NCI-H526 treated with DMSO at 0.1 percent for 48 hours (cell line): ENCODE measurements at regions not wholly inside any gene's neighbourhood (a gene's known extent, or its start where the extent isn't known, plus 50 kb on each side); places are given as distances from the start of the nearest gene placed in this dataset.
"Not testable (repeated sequence)": the region's sequence is repeated elsewhere in the genome, so short reads cannot be mapped to it uniquely, and the experiment has no call there.

Source experiments
- DNase-seq: peaks from one replicate; lab custom pipeline; 2025; lab: John Stamatoyannopoulos, UW

DNA sequence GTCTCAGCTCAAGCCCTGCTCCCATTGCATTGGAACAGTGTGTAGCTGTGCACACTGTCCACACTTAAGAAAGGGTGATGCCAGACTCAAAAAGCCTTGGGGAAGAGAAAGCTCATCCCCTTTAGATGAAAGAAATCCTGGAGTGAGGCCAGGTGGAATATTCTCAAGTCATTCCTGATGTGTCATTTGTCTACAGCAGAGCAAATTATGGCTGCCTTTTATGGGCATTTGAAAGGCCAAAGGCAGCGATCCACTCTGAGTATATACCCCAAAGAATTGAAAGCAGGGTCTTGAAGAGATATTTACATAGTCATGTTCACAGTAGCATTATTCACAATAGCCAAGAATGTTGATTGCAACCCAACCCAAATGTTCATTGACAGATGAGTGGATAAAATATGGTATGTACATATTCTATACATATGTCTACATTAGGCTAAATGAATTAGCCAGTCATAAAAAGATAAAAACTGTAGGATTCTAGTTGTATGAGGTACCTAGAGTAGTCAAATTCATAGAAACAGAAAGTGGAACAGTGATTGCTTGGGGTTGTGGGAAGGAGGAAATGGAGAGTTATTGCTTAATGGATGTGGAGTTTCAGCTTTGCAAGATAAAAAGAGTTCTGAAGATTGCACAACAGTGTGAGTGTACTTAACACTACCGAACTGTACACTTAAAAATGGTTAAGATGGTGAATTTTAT lies 214.9 kb downstream of the KCNRG start:
- DNase-seq = no peak

DNA sequence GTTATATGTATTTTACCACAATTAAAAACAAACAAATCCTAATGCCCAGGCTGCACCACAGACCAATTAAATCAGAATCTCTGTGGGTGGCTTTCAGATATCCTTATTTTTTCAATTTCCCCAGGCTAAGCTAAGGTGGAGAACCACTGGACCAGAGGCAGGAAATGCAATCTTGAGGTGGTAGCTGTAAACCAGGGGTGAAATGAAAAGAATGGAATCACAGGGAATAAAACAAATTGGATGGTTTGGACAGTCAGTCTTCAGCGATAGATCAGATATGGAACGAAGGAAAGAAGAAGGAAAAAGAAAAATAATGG lies 215.4 kb downstream of the KCNRG start:
- DNase-seq = no peak

DNA sequence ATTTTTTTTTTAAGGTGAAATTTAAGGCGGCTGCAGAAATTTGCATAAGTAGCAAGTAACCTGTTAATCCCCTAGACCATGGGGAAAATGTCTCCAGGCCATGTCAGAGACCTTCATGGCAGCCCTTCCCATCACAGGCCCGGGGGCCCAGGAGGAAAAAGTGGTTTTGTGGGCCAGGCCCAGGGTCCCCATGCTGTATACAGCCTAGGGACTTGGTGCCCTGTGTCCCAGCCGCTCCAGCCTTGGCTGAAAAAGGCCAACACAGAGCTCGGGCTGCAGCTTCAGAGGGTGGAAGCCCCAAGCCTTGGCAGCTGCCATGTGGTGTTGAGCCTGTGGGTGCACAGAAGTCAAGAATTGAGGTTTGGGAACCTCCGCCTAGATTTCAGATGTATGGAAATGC lies 218.3 kb downstream of the KCNRG start:
- DNase-seq = not testable (repeated sequence)

DNA sequence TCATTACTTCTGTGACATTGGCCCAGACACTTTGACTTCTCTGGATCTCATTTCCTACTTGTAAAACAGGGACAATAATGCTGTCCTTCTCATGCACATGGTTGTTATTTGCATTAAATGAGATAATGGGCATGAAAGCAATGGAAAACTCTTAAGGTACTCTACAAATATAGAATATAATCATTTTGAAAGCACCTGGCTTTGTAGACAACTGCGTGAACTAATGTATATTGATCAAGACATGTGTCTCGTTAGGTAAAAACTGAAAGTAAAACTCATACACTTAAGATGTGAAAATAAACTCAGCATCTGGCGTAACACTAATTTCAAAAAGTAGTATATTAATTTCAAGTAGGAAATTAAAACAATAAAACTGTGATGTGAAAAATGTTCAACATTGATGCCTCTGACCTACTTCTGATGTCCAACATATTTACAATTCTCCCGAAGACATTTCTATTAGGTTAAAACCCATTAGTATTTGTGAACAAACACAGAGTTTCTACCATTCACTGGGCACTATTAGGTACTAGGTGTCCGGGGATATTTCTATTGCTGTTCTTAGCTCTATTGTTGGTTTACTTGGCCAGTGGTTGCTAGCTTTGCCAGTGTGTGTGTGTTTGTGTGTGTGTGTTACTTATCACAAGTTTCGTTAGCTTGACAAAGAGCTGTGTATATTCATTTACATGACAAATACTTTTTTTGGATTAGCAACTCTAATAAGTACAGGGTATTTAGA lies 220.5 kb downstream of the KCNRG start:
- no peak for DNase-seq

DNA sequence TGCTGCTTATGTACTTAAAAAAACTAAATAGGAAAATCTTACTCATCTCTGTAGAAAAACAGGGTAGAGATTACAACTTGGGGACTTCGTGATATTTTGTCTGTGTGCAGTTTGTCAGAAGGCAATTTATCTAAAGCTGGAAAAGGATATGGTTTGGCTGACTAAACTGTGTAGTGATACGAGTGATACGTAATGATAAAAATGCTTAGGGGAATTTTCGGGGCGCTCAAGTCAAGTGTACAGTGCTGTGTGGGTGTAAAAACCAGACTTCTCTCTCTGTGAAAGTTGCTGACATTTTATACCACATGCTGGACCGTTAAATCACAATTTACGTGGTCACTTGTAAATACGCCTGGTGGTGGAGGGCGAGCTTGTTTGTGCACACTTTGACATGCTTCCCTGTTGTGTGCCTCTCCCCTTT lies 221.7 kb downstream of the KCNRG start:
- no peak for DNase-seq

DNA sequence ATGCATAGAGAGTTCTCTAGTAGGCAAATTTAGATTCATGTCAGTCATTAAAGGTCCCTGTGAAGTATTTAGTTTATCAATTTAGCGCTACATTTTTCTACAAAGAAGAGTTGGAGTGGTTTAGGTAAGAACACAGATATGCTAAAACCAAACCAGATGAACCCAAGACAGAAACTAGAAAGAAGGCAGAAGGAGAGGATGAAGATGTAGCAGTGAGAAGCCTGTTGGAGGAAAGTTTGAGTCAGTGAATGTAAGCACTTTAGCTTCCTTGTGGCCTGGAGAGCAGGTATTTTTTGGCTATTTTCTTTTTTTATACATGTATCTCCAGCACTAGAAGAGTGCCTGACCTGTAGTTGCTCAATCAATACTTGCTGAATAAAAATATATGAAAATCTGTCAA lies 223.7 kb downstream of the KCNRG start:
- no peak for DNase-seq

DNA sequence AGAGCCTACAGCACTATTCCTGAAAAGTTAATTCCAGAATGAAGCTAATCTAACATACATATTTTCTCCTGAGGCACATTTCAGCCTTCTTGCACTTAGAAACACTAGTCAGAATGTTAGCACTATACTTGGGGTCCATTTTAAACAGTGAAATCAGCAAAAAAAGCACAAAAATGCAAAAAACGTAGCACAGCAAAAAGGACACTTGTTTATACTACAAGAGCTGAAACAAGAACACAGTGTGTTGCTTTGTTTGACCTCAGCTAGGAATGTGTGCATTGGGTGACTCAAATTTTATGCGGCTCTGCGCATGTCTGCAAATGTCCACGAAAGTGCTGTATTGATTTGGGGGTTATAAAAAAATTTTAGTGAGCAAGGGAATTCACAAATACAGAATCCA lies 226.2 kb downstream of the KCNRG start:
- no peak for DNase-seq

DNA sequence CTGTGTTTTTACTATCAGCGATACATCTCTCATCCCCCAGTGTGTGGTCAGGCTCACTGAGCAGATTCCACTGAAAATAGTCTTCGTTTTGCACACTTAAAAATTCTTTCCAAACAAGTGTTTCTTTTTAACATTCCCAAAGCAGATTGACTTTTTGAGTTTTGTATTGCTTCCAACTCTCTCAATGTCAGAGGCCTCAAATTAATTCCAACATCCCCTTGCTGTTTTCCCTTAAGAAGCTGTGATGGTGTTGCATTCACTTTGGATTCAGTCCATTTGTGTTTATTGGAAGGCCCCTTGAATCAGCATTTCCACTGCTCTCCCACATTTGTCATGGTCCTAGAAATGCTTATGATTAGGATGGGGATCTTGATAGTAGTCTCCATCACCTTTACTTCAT lies 228.7 kb downstream of the KCNRG start:
- DNase-seq = no peak

DNA sequence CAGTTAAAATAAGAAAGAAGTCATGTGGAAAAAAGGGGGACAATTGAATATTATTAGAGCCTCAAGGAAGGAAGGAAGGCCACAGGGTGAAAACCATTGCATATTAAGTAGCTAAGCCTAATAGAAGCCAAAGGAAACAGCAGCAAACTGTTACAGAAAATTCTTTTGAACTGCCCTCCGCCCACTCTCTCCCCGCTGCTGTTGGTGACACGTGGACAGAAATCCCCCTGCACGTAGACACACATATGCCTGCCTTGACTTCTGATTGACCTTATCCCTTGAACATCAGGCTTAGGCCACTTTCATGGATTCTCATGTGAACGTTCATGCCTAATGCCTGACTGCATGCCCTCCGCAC lies 229.1 kb downstream of the KCNRG start:
- no peak for DNase-seq

DNA sequence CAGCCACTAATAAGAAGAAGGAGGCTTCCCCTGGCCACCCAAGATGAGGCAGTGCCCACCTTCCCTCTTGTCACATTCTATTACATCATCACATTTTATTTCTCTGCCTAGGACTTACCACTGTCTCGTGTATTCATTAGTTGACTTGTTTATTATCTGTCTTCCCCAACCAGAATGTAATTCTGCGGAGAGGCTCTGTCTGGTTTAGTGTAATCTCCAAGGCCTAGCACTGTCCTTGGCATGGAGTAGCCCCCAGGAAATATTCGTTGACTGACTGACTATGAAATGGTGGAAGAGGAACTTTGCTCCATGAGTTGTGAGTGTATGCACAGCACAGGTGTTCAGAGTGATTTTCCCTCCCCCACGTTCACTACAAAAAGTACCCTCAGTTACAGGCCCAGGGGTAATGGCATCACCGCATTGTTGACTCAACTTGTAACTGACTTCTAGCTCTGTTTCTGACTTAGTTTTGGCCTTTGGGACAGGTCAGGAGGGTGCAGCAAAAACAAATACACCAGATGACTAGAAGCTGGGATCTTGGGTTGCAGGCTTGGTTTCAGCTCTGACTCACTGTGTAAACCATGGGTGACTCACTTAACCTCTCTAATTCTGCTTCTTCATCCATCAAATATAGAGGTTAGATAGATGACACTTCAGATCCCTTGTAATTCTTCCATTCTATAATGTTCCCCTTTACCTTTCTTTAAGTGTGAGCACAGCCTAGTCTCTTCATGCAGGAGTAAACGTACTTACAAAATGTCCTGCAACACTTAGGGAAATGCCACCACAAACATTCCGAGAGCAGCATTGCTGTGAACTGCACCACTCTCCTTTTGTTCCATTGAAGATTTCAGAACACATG lies 229.7 kb downstream of the KCNRG start:
- no peak for DNase-seq

DNA sequence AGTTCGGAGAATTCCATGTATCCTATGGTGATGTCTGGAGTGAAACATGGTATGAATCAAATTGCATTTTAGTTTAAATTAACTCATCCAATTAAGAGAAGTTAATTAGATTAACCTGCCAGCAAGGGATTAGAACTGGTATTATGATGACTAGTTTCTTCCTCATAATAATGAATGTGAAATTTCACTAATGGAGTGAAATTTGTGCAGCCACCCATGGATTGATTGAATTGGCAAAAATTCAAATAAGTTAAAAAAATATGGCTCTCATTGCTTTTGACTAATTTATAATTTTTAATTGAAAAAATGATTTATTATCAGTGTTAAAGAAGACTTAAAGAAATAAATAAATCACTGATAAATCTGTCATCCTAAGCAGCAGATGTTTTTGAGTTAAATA lies 232.0 kb downstream of the KCNRG start:
- DNase-seq = no peak

DNA sequence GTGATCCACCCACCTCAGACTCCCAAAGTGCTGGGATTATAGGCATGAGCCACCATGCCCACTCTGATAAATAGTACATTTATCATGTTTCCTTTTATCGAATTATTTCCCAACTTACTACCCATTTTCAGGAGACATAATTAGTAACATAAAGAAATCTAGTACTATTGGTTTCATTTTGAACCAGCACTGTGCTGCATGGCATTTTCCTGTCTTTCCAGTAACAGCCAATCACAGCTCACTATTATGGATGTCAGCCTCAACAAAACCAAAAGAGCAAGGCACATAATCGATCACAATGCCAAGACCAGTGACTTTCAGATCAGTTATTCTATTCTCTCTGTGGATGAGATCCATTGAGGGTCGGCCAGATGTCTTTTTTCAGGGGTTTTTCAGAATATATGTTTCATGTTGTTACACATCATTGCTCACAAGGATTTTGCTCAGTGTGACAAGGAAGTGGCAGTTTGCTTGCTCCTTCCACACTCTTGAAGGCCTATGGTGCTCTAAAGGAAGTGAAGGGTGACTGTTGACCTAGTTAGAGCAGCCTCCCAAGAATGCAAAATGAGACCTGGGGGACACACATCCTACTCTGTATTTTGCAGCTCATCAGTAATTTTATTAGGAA lies 233.4 kb downstream of the KCNRG start:
- DNase-seq = no peak

DNA sequence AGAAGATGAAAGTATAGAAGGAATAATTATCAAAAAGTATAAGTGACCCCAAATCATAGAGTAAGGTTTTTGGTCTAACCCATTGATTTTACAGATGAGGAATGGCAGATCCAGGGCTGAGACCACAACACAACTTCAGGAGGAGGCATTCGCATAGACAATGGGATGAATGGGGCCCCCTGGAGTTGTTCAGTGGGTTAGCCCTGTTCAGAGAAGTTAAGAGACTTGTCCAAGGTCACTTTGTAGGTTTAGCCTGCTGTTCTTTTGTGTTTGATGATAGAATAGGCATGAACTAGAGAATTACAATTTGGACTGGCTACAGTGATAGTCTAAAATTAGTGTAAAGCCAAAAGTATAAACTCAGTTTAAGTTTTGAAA lies 233.9 kb downstream of the KCNRG start:
- no peak for DNase-seq

DNA sequence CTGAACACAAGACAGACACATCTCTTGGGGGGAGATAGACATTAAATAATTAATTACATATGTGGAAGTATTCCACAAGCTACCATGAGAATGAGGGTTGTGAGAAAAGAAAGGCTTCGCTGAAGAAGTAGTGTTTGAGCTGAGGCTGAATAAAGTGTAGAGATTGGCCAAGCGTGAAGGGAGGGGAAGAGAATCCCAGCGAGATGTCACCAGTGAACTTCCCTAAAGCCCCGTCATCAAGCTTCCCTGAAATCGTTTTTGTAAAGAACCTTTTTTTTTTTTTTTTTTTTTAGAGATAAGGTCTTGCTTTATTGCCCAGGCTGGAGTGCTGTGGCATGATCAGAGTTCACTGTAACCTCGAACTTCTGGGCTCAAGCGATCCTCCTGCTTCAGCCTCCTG lies 235.2 kb downstream of the KCNRG start:
- DNase-seq = no peak

DNA sequence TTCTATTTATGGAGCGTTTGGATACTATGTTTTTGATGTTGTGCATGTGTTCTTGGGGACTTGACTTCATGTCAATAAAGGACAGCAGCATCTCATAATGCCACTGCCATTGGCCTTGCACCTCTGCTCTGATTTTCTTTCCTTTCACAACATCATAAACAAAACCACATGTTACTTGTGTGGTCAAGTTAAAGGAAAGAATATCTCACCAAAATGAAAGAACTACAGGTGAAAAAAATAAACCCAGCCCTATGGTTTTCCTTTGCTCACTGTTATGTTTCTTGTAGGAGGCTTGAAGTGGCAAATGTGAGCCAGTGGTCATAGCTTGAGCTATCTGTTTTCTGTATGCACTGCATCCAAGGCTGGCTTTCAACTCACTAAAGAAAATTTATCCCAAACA lies 240.4 kb downstream of the KCNRG start:
- no peak for DNase-seq

DNA sequence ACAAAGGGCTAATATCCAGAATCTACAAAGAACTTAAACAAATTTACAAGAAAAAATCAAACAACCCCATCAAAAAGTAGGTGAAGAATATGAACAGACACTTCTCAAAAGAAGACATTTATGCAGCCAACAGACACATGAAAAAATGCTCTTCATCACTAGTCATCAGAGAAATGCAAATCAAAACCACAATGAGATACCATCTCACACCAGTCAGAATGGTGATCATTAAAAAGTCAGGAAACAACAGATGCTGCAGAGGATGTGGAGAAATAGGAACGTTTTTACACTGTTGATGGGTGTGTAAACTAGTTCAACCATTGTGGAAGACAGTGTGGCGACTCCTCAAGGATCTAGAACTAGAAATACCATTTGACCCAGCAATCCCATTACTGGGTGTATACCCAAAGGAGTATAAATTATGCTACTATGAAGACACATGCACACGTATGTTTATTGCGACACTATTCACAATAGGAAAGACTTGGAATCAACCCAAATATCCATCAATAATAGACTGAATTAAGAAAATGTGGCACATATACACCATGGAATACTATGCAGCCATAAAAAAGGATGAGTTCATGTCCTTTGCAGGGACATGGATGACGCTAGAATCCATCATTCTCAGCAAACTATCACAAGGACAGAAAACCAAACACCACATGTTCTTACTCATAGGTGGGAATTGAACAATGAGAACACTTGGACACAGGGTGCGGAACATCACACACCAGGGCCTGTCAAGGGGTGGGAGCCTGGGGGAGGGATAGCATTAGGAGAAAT lies 241.5 kb downstream of the KCNRG start:
- DNase-seq = not testable (repeated sequence)

DNA sequence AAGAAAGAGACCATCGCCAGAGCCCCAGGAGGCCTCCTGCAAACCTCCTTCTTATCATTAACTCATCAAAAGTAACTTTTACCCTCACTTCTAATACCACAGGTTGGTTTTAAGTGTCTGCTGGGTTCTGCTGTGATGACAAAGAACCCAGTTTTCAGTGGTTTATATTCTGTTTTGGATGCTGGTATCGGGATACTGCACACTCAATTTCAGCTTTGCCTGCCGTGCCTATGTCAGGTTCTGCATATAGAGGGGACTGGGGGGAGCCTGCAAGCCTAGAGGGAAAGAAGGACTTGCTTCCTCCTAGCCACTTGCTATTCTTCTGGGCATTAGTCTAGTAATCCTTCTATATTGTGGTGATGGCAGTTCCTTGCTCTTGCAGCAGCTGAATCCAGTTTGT lies 242.4 kb downstream of the KCNRG start:
- DNase-seq = no peak

DNA sequence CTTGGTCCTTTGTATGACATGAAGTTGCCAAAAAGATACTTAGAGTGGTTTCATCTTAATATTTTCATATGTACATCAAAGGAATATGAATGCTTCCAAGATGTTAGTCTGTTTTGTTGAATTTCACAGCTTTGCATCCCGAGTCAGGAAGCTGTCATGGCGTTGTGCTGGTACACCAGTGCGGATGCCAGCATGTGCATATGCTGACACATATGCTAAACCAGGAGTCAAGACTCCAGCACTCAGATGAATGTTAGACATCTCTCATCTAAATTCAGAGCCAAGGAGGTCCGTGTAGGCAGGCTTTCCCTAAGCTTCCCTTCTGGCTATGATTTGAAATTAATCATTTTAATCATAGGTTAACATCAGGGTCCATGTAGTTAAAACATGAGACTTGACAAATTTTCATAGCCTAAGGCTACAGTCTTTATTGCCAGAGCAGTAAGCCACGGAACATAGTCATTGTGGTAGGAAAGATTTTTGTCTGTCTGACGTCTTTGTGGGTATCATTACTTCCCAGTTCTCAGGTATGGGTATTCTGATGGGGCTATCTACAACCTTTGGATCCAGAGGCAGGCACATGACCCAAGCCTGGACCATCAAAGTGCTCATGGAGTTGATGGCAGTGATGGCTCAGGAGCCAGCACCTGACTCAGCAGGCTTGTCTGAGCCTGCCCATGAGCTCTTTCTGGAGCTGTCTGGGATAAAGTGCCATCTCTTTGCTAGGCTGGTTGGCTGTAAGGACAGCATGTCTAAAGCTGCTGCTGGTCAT lies 246.1 kb downstream of the KCNRG start:
- DNase-seq = no peak

DNA sequence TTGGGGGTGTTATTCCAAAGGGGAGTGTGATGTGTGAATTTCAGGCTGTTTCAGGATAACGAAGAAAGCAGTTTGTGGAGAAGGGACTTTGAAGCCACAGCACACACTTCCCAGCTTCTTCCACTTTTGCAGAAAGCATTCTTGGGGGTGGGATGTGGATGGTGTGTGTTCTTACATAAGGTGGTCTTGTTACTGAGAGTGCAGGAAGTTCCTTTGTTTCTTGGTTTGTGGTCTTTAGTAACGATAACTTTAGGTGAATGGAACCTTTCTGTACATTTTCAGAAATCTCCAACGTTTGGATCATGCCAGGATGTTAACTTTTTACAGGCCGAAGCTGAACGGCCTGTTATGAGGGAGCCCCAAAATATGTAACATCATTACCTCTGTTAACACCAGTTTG lies 251.8 kb downstream of the KCNRG start:
- no peak for DNase-seq

DNA sequence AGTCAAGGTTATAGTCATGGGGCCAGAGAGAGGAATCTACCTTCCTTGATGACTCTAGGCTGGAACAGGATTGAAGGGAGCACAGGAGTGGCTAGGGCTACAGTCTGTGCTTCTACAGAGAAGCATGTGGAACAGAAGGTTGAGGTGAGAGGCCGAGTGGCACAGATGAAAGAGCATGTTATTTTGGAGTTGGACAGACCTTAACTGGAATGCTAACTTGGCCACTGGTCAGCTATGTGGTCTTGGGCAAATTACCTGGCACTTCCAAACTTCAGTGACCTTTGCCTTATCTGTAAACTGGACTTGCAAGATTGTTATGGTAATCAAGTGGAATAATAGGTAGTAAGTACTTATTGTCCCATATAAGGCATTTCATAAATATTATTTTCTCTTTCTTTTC lies 252.7 kb downstream of the KCNRG start:
- DNase-seq = no peak

DNA sequence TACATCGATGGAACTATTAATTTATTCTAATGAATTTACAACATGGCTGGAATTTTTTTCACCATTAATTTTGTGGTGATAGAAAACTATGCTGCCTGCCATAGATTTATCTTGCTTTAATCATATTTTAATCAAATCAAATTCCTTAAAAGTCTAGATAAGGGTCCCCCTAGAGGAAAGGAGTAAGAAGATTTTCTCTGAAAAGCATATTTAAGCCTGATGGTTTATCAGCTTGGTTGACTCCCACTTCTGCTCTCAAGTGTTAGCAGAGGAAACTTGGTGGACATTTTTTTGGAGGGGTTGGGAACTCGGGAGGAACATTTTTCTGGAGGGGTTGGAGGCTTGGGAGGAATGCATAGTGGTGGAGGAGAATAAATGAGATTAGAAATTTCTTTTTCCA lies 253.3 kb downstream of the KCNRG start:
- no peak for DNase-seq
